AG08395 (cell line): ENCODE measurements at regions not wholly inside any gene's neighbourhood (a gene's known extent, or its start where the extent isn't known, plus 50 kb on each side); places are given as distances from the start of the nearest gene placed in this dataset.
A peak's percentile ranks its signal among the peaks of the same experiment; 100 is the strongest.
"Not testable (repeated sequence)": the region's sequence is repeated elsewhere in the genome, so short reads cannot be mapped to it uniquely, and the experiment has no call there.

Experiments
- DNase-seq: peaks from one replicate; pipeline ENCODE4 v3.0.0; 2012; ENCODE audit warnings: mixed read lengths, low spot score

- peak; percentile 46 for DNase-seq
These were observed 302.9 kb upstream of the GATB start for GRCh38 chr4:152063621-152064240.

DNA sequence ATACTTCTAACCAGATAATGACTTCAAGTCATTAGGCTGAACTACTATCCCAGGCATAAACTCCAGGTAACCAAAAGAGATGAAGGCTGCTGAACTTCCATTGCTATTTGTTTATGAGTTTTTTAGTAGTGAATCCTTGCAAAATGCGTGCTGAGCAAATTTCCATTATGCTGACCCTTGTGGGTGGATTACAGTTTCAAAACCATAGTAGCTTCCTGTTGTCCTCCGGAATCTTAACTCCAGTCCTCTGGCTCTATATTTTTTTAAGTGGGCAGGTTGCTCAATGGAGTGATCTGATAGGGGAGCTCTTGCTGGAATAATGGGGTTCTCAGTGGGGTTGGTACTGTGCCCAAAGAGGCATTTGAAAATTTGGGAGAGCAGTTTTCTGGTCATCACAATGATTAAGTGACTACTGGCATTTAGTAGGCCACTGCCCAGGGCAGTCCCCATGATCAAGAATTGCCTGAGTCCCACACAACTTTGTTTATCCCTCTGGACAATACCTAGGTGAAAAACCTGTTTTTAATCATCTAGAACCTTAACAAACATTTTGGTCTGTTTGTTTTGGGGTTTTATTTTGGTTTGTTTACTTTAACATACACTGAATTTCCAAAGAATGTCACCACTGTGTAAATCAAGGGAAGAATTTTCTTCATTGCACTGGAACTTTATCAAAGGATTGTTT lies 302.3 kb upstream of the GATB start:
- DNase-seq: no peak

DNA sequence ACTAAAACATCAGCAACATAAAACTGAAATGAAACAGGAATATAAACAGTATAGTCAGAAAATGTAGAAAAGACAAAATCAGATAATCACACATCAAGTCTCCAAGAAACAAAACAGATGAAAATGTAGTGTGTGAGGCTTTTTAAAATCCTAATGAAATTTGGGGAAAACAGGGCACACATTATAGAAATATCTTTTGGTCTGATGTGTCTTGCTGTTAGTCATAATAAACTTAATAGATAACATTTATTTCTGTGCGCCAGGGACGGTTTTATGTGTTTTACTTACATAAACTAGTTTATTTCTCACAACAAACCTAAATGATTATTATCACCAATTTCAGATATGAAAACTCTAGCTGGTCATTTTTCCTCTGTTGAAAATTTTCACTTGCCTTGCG lies 293.9 kb upstream of the GATB start:
- DNase-seq: no peak

- DNase-seq: no peak
These were observed 291.7 kb upstream of the GATB start for GRCh38 chr4:152052451-152053057.

- DNase-seq: not testable (repeated sequence)
These were observed 290.5 kb upstream of the GATB start for GRCh38 chr4:152051332-152051731.

DNA sequence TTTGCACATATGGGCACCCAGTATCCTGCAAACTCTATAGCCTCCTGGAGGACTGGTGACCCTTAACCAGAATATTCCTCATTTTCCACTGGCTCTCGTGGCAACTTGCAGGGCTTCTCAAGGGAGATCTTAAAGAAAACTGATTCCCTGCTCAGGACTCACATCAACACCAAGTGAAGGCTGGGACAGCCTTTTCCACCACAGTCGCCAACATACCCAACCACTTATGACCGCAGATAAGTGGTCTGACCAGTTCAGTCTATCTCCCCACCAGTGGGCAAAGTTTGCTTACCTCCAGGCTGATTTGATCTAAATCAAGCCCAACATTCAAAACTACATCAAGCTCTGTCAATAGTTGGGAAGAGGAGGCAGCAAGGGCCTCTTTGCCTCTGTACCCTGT lies 289.3 kb upstream of the GATB start:
- no peak for DNase-seq

DNA sequence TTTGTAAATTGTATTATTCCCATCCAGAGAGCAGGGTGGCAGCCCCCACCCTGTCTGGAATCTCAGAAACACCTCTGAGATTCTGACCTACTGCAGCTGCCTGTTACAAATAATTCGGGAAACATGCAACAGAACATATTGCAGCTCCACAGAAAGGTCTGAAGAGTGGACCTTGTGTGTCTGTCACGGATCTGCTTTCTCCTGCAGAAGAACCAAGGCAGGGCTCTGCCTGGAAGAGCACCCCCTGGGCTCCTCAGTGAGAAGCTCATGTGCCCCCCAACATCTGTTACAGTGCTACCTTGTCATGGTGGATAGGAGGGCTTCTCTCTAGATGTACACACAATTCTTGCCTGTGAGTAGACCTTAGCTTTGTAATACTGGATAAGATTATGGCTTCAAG lies 286.6 kb upstream of the GATB start:
- no peak for DNase-seq

- DNase-seq: no peak
These were observed 285.2 kb upstream of the GATB start for GRCh38 chr4:152045807-152046571.

GRCh38 chr4:152045449-152045806 lies 284.6 kb upstream of the GATB start:
- no peak for DNase-seq

DNA sequence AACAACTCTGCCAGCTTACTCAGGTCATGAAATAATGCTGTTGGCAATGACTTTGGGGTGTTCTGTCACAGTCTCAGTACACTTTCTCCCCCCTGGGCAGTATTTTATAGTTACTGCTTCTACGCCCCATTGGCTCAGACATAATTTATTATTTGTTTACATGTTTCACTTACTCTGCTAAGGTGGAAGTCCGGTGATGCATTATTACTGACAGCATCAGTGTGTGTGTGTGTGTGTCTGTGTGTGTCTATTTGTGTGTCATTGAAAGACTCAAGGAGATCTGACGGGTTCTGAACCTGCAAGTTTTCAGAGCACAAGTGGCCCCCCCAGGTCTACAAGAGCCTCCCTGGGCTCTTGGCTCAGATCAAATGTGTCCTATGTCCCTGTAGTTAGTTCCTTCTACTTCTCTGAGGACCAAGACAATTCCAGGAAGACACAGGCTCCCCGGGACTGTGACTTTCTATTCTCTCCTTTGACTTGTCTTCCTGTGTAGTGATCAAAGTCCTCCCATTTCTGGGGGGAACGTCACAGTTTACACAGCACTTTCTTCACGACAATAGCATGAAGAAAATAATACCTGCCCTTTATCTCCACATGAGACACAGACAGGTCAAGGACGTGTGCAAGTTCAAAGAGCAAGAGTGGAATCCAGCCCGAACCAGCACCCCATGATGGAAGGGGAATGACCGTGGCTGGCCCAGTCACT lies 283.7 kb upstream of the GATB start:
- DNase-seq: no peak

DNA sequence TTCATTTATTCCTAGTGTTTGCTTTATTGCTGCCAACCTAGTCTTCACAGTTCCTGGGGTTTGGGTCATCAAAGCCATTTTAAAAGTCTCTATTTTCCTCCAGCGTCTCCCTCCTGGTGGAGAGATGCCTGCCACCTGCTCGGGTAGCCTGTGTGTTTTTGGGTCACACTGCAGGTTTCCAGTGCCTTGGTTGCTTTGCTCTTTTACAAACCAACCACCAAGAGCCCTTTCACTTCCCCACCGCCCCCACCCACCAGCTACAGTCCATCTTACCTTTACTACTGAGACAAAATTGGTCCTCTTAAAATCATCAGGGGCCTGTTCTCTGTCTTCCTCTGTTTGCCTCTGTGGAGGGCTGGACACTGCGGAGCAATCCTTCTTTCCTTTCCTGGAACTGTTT lies 280.5 kb upstream of the GATB start:
- DNase-seq: no peak

DNA sequence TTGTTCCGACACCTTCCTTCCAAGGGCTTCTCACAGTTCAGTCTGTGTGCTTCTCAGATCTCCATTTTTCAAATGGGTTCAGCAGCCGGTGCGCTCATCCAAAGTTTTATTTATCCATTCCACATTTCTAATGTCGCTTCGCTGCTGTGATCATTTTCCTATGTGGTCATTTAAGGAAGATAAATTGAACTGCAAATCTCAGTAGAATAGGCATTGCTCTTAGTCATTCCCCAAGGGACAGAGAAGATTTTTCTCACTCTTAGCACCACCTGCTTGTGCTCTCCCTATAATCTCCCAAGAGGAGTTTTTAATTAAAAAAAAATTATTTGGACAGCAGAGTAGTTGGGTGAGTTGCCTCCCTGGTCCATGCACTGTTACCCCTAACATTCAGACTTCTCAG lies 278.9 kb upstream of the GATB start:
- no peak for DNase-seq

DNA sequence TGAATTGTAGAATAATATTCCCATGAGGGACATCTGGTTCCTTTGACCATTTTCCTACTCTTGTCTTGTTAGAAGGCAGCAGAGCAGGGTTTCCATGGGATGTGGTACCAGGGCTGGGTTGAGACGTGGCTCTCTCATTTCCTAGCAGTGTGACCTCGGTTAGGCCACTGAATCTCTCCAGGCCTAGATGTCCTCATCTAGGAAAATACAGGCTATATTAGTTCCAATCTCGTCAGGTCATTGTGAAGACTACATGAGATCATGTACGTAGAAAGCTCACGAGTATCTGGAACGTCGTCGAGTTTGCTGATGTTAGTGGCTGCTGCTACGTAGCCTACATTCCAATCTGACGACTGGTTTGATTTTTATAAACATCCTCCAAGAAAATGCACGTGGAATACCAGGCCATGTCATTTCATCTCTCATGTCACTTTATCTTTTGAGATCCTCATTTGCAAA lies 278.2 kb upstream of the GATB start:
- no peak for DNase-seq

GRCh38 chr4:152038238-152038637 lies 277.4 kb upstream of the GATB start:
- DNase-seq: no peak

- DNase-seq: no peak
These were observed 276.6 kb upstream of the GATB start for GRCh38 chr4:152037435-152037834.

GRCh38 chr4:152033621-152034020 lies 272.8 kb upstream of the GATB start:
- no peak for DNase-seq

GRCh38 chr4:152032722-152033131 lies 271.9 kb upstream of the GATB start:
- peak; percentile 86 for DNase-seq

DNA sequence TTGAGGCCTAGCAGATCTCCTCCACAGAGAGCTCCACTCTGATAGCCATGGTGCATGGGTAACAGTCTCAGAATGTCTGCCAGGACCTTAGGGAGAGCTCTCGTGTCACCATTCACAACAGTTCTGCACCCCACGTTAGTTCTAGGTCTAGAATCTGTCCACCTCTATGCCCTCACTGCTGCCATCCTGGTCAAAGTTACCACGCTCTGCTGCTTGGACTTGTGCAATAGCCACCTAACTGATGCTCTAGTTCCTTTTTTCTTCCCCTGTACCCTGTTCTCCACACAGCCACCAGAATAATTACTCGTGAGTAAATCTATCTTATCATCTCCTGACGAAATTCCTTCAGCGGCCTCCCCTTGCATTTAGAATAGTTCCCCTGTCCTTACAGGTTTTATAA lies 268.8 kb upstream of the GATB start:
- DNase-seq: no peak

GRCh38 chr4:152028131-152028530 lies 267.3 kb upstream of the GATB start:
- DNase-seq: no peak

- no peak for DNase-seq
These were observed 264.1 kb upstream of the GATB start for GRCh38 chr4:152024881-152025280.

DNA sequence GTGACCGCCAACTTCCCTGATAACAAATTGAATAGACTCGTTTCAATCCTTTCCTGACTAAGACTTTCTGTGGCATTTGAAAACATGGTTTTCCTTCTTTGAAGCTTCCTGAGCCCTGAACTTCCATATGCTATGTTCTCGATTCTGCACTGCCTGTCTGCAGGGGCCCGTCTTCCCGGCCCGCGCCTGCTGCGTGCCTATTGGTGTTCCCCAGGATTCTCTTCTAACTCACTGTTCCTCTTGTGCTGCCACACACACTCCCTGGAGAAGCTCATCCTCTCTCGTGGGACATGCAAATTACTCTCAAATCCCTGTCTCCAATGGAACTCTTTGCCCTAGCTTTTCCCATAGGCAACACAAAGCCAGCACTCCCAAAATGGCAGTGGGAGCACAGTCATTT lies 262.9 kb upstream of the GATB start:
- no peak for DNase-seq

- DNase-seq: no peak
These were observed 261.7 kb upstream of the GATB start for GRCh38 chr4:152022543-152022942.
